ENCODE measurements at regions not wholly inside any gene's neighbourhood (a gene's known extent, or its start where the extent isn't known, plus 50 kb on each side); places are given as distances from the start of the nearest gene placed in this dataset.

DNA sequence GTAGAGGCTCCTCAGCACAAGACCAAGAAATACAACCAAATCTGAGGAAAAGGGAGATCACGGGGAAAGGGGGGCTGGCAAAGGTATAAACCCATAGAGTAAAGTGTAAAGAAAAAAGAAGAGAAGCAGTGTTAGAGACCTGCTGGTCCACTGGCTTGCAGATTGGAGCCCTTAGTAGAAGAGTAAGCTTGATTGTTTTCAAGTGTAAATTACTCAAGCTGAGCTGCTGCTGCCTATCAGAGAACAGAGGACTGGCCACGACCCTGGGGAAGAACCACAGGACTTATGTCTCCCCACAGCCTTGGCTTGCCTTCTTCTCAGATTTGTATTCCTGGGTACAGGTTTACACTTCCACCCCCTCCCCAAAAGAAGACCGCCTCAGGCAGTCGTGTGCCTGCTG is 294.2 kb downstream of the LMX1A start:
- TF ChIP-seq CTCF (IDR thresholded peaks at IDR 0.05) (no peak), POLR2A (IDR thresholded peaks at IDR 0.05) (no peak)

Data from heart left ventricle (tissue), 13 donors.